ENCODE measurements at regions not wholly inside any gene's neighbourhood (a gene's known extent, or its start where the extent isn't known, plus 50 kb on each side); places are given as distances from the start of the nearest gene placed in this dataset.

DNA sequence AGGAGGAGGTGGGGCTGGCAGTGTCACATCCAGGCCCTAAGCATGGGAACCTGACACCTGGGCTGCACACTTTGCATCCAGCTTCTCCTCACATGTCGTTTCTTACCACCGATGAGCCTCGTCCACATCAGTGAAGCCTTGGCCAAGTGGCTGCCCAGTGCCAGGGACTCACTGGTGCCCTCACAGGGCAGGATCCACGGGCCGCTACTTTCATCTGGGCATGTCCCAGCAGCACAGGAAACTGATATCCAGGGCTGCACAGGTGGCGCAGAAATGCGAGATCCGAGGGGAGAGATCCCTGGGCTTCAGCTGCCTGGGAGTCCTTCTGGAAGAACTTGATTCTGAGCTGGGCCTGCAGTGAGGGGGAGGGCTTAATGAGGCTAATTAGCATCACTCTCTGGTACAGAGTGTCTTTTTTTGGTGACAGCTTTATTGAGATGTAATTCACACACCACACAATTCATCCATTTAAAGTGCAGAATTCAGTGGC is 291.6 kb upstream of the HDAC4 start:
- TF ChIP-seq TAF1 (IDR thresholded peaks at IDR 0.05; ENCODE audit: borderline replicate concordance, insufficient read depth, low read length) (no peak), FOXP2 (optimal IDR thresholded peaks at IDR 0.05; ENCODE audit: borderline replicate concordance, extremely low read depth, extremely low read length, insufficient read depth) (no peak), POLR2AphosphoS5 (IDR thresholded peaks at IDR 0.05; ENCODE audit: low read depth, low read length) (no peak), SIN3A (IDR thresholded peaks at IDR 0.05; ENCODE audit: borderline replicate concordance, insufficient read depth, low read length) (no peak)
- TF ChIP-seq, protein P1, sequence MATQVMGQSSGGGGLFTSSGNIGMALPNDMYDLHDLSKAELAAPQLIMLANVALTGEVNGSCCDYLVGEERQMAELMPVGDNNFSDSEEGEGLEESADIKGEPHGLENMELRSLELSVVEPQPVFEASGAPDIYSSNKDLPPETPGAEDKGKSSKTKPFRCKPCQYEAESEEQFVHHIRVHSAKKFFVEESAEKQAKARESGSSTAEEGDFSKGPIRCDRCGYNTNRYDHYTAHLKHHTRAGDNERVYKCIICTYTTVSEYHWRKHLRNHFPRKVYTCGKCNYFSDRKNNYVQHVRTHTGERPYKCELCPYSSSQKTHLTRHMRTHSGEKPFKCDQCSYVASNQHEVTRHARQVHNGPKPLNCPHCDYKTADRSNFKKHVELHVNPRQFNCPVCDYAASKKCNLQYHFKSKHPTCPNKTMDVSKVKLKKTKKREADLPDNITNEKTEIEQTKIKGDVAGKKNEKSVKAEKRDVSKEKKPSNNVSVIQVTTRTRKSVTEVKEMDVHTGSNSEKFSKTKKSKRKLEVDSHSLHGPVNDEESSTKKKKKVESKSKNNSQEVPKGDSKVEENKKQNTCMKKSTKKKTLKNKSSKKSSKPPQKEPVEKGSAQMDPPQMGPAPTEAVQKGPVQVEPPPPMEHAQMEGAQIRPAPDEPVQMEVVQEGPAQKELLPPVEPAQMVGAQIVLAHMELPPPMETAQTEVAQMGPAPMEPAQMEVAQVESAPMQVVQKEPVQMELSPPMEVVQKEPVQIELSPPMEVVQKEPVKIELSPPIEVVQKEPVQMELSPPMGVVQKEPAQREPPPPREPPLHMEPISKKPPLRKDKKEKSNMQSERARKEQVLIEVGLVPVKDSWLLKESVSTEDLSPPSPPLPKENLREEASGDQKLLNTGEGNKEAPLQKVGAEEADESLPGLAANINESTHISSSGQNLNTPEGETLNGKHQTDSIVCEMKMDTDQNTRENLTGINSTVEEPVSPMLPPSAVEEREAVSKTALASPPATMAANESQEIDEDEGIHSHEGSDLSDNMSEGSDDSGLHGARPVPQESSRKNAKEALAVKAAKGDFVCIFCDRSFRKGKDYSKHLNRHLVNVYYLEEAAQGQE (IDR thresholded peaks at IDR 0.05; ENCODE audit: insufficient read depth in 1 of 2, low read depth in 2 of 2, low read length in 2 of 2): no peak

DNA sequence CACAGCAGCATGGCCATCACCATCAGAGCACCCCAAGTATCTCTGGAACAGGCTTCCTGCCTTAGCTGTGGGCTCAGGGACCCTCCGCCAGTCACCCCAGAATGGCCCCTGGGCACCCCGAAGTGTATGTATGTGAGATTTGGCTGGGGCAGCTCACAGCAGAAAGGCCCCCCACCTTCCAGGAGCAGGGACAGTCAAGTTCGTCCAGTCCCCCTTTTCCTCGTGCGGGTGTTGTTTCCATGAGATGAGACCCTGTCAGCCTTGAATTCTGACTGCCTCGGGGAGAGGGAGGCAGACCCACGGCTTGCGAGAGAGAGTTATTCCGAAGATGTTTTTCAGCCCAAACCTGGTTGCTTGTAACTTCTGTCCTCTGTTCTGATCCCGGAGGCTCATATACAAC is 290.9 kb upstream of the HDAC4 start:
- TF ChIP-seq, protein P1 (IDR thresholded peaks at IDR 0.05; ENCODE audit: insufficient read depth in 1 of 2, low read depth in 2 of 2, low read length in 2 of 2): no peak
- TF ChIP-seq FOXP2 (optimal IDR thresholded peaks at IDR 0.05; ENCODE audit: borderline replicate concordance, extremely low read depth, extremely low read length, insufficient read depth) (no peak), SIN3A (IDR thresholded peaks at IDR 0.05; ENCODE audit: borderline replicate concordance, insufficient read depth, low read length) (no peak), TAF1 (IDR thresholded peaks at IDR 0.05; ENCODE audit: borderline replicate concordance, insufficient read depth, low read length) (no peak), POLR2AphosphoS5 (IDR thresholded peaks at IDR 0.05; ENCODE audit: low read depth, low read length) (no peak)

DNA sequence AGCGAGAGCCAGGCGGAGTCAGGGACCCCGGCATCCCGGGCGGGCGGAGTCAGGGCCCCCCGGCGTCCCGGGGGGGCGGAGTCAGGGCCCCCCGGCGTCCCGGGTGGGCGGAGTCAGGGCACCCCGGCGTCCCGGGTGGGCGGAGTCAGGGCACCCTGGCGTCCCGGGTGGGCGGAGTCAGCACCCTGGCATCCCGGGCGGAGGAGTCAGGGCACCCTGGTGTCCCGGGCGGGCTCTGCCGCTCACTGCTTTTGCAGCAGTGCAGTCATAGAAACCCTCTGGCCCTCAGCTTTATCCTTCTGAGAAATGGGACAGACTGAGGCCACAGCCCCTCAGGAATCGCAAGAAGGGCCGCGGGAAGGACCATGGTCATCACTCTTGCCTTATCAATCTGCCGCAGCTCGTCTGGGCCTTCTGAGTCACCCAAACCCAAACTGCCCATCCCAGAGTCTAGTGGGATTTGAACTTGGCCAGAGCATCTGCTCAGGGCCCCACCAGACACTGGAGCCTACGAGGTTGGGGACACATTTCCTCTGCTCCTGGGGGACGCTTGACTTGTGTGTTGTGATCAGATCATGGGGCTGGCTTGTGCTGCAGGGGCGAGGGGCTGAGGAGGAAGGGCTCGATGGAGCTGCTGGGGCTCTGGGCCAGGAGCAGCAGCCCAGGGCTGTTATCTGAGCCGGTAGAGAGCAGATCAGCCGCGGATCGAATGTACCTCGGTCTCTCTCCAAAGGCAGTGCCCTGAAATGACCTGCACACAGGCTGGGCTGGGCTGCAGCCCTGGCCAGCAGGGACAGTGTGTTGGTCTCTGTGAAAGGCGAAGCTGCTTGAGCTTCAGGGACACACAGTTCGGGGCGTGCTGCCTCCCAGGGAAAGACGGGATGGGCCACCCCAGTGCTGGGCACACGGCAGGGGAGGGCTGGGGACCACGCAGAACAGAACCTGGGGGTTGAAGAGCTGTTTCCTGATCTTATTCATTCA is 290.1 kb upstream of the HDAC4 start:
- TF ChIP-seq SIN3A (IDR thresholded peaks at IDR 0.05; ENCODE audit: borderline replicate concordance, insufficient read depth, low read length): no peak
- no peak for TF ChIP-seq POLR2AphosphoS5 (IDR thresholded peaks at IDR 0.05; ENCODE audit: low read depth, low read length)
- TF ChIP-seq FOXP2 (optimal IDR thresholded peaks at IDR 0.05; ENCODE audit: borderline replicate concordance, extremely low read depth, extremely low read length, insufficient read depth): no peak
- TF ChIP-seq, protein P1 (IDR thresholded peaks at IDR 0.05; ENCODE audit: insufficient read depth in 1 of 2, low read depth in 2 of 2, low read length in 2 of 2): no peak
- TF ChIP-seq TAF1 (IDR thresholded peaks at IDR 0.05; ENCODE audit: borderline replicate concordance, insufficient read depth, low read length): no peak

- TF ChIP-seq POLR2AphosphoS5 (IDR thresholded peaks at IDR 0.05; ENCODE audit: low read depth, low read length) (no peak), SIN3A (IDR thresholded peaks at IDR 0.05; ENCODE audit: borderline replicate concordance, insufficient read depth, low read length) (no peak), TAF1 (IDR thresholded peaks at IDR 0.05; ENCODE audit: borderline replicate concordance, insufficient read depth, low read length) (no peak), FOXP2 (optimal IDR thresholded peaks at IDR 0.05; ENCODE audit: borderline replicate concordance, extremely low read depth, extremely low read length, insufficient read depth) (no peak)
- TF ChIP-seq, protein P1 (IDR thresholded peaks at IDR 0.05; ENCODE audit: insufficient read depth in 1 of 2, low read depth in 2 of 2, low read length in 2 of 2): no peak
Measured at GRCh38 chr2:239689985-239690384, 289.2 kb upstream of the HDAC4 start.
